BJ (cell line): ENCODE measurements at regions not wholly inside any gene's neighbourhood (a gene's known extent, or its start where the extent isn't known, plus 50 kb on each side); places are given as distances from the start of the nearest gene placed in this dataset.

Experiments used
- CTCF ChIA-PET: fragments of 350-600 bp; formaldehyde crosslinking; extraction: SDS; loops from one replicate; lab custom pipeline; 2021; ENCODE audit warnings: antibody characterized with exemption, inconsistent platforms; lab: Yijun Ruan, JAX
- POLR2A ChIA-PET: fragments of 300-600 bp; sonication (Branson Sonifier 250); formaldehyde crosslinking; extraction: SDS; loops from one replicate; lab custom pipeline; 2021; ENCODE audit warnings: antibody characterized with exemption; lab: Charles Lee
- DNase-seq: peaks from one replicate; pipeline ENCODE4 v3.0.0-alpha.2; 2011; ENCODE audit warnings: low read depth
- H3K27me3 ChIP-seq: 2 replicates; pipeline ENCODE4 v1.6.0; 2011; ENCODE audit warnings: low read length; ENCODE audit not compliant: control insufficient read depth, insufficient read depth
- H3K36me3 ChIP-seq: 2 replicates; pipeline ENCODE4 v1.5.1; 2011; ENCODE audit warnings: low read length; ENCODE audit not compliant: control insufficient read depth, insufficient read depth
- H3K4me3 ChIP-seq: 2 replicates; pipeline ENCODE4 v1.5.1; 2011; ENCODE audit warnings: low read depth, mild to moderate bottlenecking, control low read depth, low read length
- CTCF ChIP-seq: IDR thresholded peaks from 2 replicates; pipeline ENCODE4 v1.5.1; 2011; ENCODE audit warnings: low read depth, mild to moderate bottlenecking, control low read depth, inconsistent platforms, low read length, moderate library complexity; ENCODE audit not compliant: insufficient read depth

GRCh38 chr20:11041396-11041795 is 367.6 kb upstream of the JAG1 start:
- Histone ChIP-seq H3K4me3 (no peak overlapping the region), H3K27me3 (no peaks in the 10 kb centered on the region), H3K36me3 (no peaks in the 10 kb centered on the region)
- no peak for DNase-seq
- TF ChIP-seq CTCF, result no peak
- ChIA-PET CTCF (no interaction called here), POLR2A (no interaction called here)

- DNase-seq, result no peak
- Histone ChIP-seq H3K4me3 (no peak overlapping the region), H3K27me3 (no peaks in the 10 kb centered on the region), H3K36me3 (no peaks in the 10 kb centered on the region)
- ChIA-PET POLR2A (no interaction called here), CTCF (no interaction called here)
- no peak for TF ChIP-seq CTCF
These were observed 369.2 kb upstream of the JAG1 start for GRCh38 chr20:11043001-11043400.

- Histone ChIP-seq H3K4me3 (no peak overlapping the region), H3K27me3 (no peaks in the 10 kb centered on the region), H3K36me3 (no peaks in the 10 kb centered on the region)
- TF ChIP-seq CTCF, result no peak
- no peak for DNase-seq
- ChIA-PET POLR2A (no interaction called here), CTCF (no interaction called here)
These were observed 370.8 kb upstream of the JAG1 start for GRCh38 chr20:11044561-11044960.

- TF ChIP-seq CTCF, result no peak
- DNase-seq, result no peak
- H3K27me3 ChIP-seq, result no peaks in the 10 kb centered on the region
- no peak overlapping the region for H3K4me3 ChIP-seq
- H3K36me3 ChIP-seq, result no peaks in the 10 kb centered on the region
- ChIA-PET POLR2A (no interaction called here), CTCF (no interaction called here)
These were observed 371.8 kb upstream of the JAG1 start for GRCh38 chr20:11045412-11046175.

- ChIA-PET POLR2A (no interaction called here), CTCF (no interaction called here)
- no peak for DNase-seq
- no peaks in the 10 kb centered on the region for H3K27me3 ChIP-seq
- H3K4me3 ChIP-seq, result no peak overlapping the region
- no peak for TF ChIP-seq CTCF
- no peaks in the 10 kb centered on the region for H3K36me3 ChIP-seq
These were observed 373.8 kb upstream of the JAG1 start for GRCh38 chr20:11047559-11047958.
